HCT116 (cell line): ENCODE measurements at regions not wholly inside any gene's neighbourhood (a gene's known extent, or its start where the extent isn't known, plus 50 kb on each side); places are given as distances from the start of the nearest gene placed in this dataset.

Experiments used
- ATAC-seq: fragments of 200-7000 bp; cut with Tn5 transposase; 2 replicates; pipeline ENCODE4 v1.9.1; 2020; ENCODE audit warnings: mild to moderate bottlenecking, moderate library complexity
- BruUV-seq: library from RNA; stranded (reverse); fragments of 400-500 nt; replicated peaks from 2 replicates; lab custom pipeline; 2021; lab: Mats Ljungman, UMichigan
- CTCF ChIA-PET: fragments of 300-600 bp; sonication (Branson Sonifier 250); formaldehyde crosslinking; loops from one replicate; lab custom pipeline; 2021; ENCODE audit warnings: antibody characterized with exemption; lab: Charles Lee
- POLR2A ChIA-PET: fragments of 300-600, 350-600 bp; sonication (Branson Sonifier 250); formaldehyde crosslinking; loops from one replicate; lab custom pipeline; 2021; ENCODE audit warnings: antibody characterized with exemption; lab: Charles Lee
- RAD21 ChIA-PET, 2 experiments: fragments of 300-600 bp; sonication (Branson Sonifier 250); formaldehyde crosslinking; loops; one replicate each; lab custom pipeline; 2023; ENCODE audit warnings: low total read pairs in 2 of 2; ENCODE audit not compliant: uncharacterized antibody in 2 of 2, unreplicated experiment in 2 of 2, low non-redundant PET in 1 of 2; lab: Charles Lee
- DNase-seq: peaks from one replicate; pipeline ENCODE4 v3.0.0-alpha.2; 2010; ENCODE audit warnings: low read depth, low spot score
- H2AFZ ChIP-seq: fragments of 200-600 bp; shearing (Covaris generic), sonication (generic); 2 replicates; pipeline ENCODE4 v1.6.1; 2017; ENCODE audit warnings: low read depth, mixed run types, mixed read lengths, antibody characterized with exemption, low read length; ENCODE audit not compliant: poor library complexity, severe bottlenecking
- H3K27ac ChIP-seq: 2 replicates; pipeline ENCODE4 v1.5.1; 2012; ENCODE audit warnings: low read depth, low read length
- H3K27me3 ChIP-seq: fragments of 200-600 bp; sonication (generic); 2 replicates; pipeline ENCODE4 v1.6.1; 2016; ENCODE audit warnings: mixed run types, low read length, mixed read lengths; ENCODE audit not compliant: insufficient read depth
- H3K36me3 ChIP-seq, 2 experiments: fragments of 200-500 bp in 1 of 2; fragments of 200-600 bp in 1 of 2; sonication (Bioruptor generic) in 1 of 2; sonication (generic) in 1 of 2; 2 replicates each; pipeline versions ENCODE4 v1.5.1 to v1.6.1; 2014 to 2016; ENCODE audit warnings: low read length in 2 of 2, inconsistent platforms in 1 of 2, mixed read lengths in 1 of 2, mixed run types in 1 of 2; ENCODE audit not compliant: insufficient read depth in 2 of 2, control insufficient read depth in 1 of 2
- H3K4me1 ChIP-seq, 2 experiments: fragments of 200-600 bp in 1 of 2; sonication (generic) in 1 of 2; 2 replicates each; pipeline versions ENCODE4 v1.5.1 to v1.6.1; 2012 to 2017; ENCODE audit warnings: low read length in 2 of 2, inconsistent platforms in 1 of 2, mild to moderate bottlenecking in 1 of 2, mixed read lengths in 1 of 2, mixed run types in 1 of 2, moderate library complexity in 1 of 2; ENCODE audit not compliant: insufficient read depth in 2 of 2, control insufficient read depth in 1 of 2
- H3K4me2 ChIP-seq: fragments of 200-600 bp; sonication (generic); 2 replicates; pipeline ENCODE4 v1.6.1; 2017; ENCODE audit warnings: mixed run types, low read length, mixed read lengths
- H3K4me3 ChIP-seq, 2 experiments: fragments of 200-600 bp in 1 of 2; sonication (generic) in 1 of 2; replicated peaks in 1 of 2; 2 replicates each; pipeline ENCODE4 v1.5.1; 2011 to 2016; ENCODE audit warnings: low read length in 2 of 2, control low read depth in 1 of 2, low read depth in 1 of 2, mild to moderate bottlenecking in 1 of 2, mixed read lengths in 1 of 2, mixed run types in 1 of 2
- H3K79me2 ChIP-seq: fragments of 200-600 bp; sonication (generic); 2 replicates; pipeline ENCODE4 v1.6.1; 2017; ENCODE audit warnings: mild to moderate bottlenecking, mixed run types, low read length, moderate library complexity, mixed read lengths; ENCODE audit not compliant: insufficient read depth
- H3K9ac ChIP-seq: fragments of 200-600 bp; sonication (generic); 2 replicates; pipeline ENCODE4 v1.6.1; 2016; ENCODE audit warnings: low read length, mixed read lengths
- H3K9me2 ChIP-seq: fragments of 200-600 bp; sonication (generic), shearing (Covaris generic); 2 replicates; pipeline ENCODE4 v1.6.1; 2017; ENCODE audit warnings: mixed run types, mild to moderate bottlenecking, moderate library complexity; ENCODE audit not compliant: insufficient read depth
- H3K9me3 ChIP-seq, 2 experiments: fragments of 200-500 bp in 1 of 2; fragments of 200-600 bp in 1 of 2; sonication (Bioruptor generic) in 1 of 2; sonication (generic) in 1 of 2; 2 replicates each; pipeline ENCODE4 v1.6.1; 2014 to 2017; ENCODE audit warnings: low read length in 2 of 2, mixed read lengths in 2 of 2, inconsistent platforms in 1 of 2, low read depth in 1 of 2, mild to moderate bottlenecking in 1 of 2, mixed run types in 1 of 2, moderate library complexity in 1 of 2; ENCODE audit not compliant: control insufficient read depth in 1 of 2, insufficient read depth in 1 of 2
- H4K20me1 ChIP-seq: fragments of 200-600 bp; sonication (generic), shearing (Covaris generic); 2 replicates; pipeline ENCODE4 v1.6.1; 2017; ENCODE audit warnings: mixed run types, mild to moderate bottlenecking, moderate library complexity; ENCODE audit not compliant: insufficient read depth
- ATF3 ChIP-seq: IDR thresholded peaks from 2 replicates; pipeline ENCODE4 v1.6.1; 2012
- CBX3 ChIP-seq: IDR thresholded peaks from 2 replicates; pipeline ENCODE4 v1.6.1; 2012; ENCODE audit warnings: low read depth
- CEBPB ChIP-seq: IDR thresholded peaks from 2 replicates; pipeline ENCODE4 v1.6.1; 2012; ENCODE audit warnings: low read depth
- EGR1 ChIP-seq: IDR thresholded peaks from 2 replicates; pipeline ENCODE4 v1.6.1; 2012; ENCODE audit warnings: low read depth
- ELF1 ChIP-seq: IDR thresholded peaks from 2 replicates; pipeline ENCODE4 v1.6.1; 2012; ENCODE audit warnings: low read depth, borderline replicate concordance
- EZH2 ChIP-seq: fragments of 200-600 bp; sonication (generic); IDR thresholded peaks from 2 replicates; pipeline ENCODE4 v1.6.1; 2017; ENCODE audit warnings: antibody characterized with exemption, mixed run types
- EZH2phosphoT487 ChIP-seq: fragments of 200-600 bp; IDR thresholded peaks from 2 replicates; pipeline ENCODE4 v1.6.1; 2018; ENCODE audit warnings: antibody characterized with exemption, borderline replicate concordance
- JUND ChIP-seq: IDR thresholded peaks from 2 replicates; pipeline ENCODE4 v1.6.1; 2012
- POLR2A ChIP-seq: IDR thresholded peaks from 2 replicates; pipeline ENCODE4 v1.7.0; 2011; ENCODE audit warnings: borderline replicate concordance; ENCODE audit not compliant: insufficient read depth, insufficient read length; ENCODE audit errors: extremely low read depth
- POLR2AphosphoS5 ChIP-seq: IDR thresholded peaks from 2 replicates; pipeline ENCODE4 v1.6.1; 2011; ENCODE audit warnings: mild to moderate bottlenecking, low read depth, low read length, moderate library complexity
- REST ChIP-seq: IDR thresholded peaks from 2 replicates; pipeline ENCODE4 v1.6.1; 2012; ENCODE audit warnings: low read depth
- SP1 ChIP-seq: IDR thresholded peaks from 2 replicates; pipeline ENCODE4 v1.6.1; 2012; ENCODE audit warnings: low read depth
- TCF7L2 ChIP-seq: IDR thresholded peaks from 2 replicates; pipeline ENCODE4 v1.7.0; 2011; ENCODE audit warnings: borderline replicate concordance, inconsistent platforms; ENCODE audit not compliant: insufficient read depth, insufficient read length; ENCODE audit errors: extremely low read depth
- YY1 ChIP-seq: IDR thresholded peaks from 2 replicates; pipeline ENCODE4 v1.6.1; 2011; ENCODE audit warnings: low read length, low read depth, moderate library complexity, mild to moderate bottlenecking; ENCODE audit not compliant: insufficient replicate concordance; ENCODE audit errors: extremely low read depth
- ZBTB33 ChIP-seq: IDR thresholded peaks from 2 replicates; pipeline ENCODE4 v1.6.1; 2011; ENCODE audit warnings: mild to moderate bottlenecking, low read length, moderate library complexity; ENCODE audit not compliant: insufficient replicate concordance; ENCODE audit errors: extremely low read depth
- ZFX ChIP-seq: fragments of 450-650 bp; IDR thresholded peaks from 2 replicates; pipeline ENCODE4 v1.6.1; 2017
- ZNF274 ChIP-seq: fragments of 200-500 bp; sonication (Bioruptor generic); IDR thresholded peaks from 2 replicates; pipeline ENCODE4 v1.6.1; 2014; ENCODE audit warnings: mild to moderate bottlenecking, low read depth, low read length, inconsistent platforms
- intact Hi-C: fragments of 100-400 bp; cut with micrococcal nuclease; formaldehyde crosslinking; loops from 2 replicates; pipeline ENCODE4 v1.10.0; 2022
- TF ChIP-seq, protein P1 (sequence below): IDR thresholded peaks from 2 replicates; pipeline ENCODE4 v1.6.1; 2012

DNA sequence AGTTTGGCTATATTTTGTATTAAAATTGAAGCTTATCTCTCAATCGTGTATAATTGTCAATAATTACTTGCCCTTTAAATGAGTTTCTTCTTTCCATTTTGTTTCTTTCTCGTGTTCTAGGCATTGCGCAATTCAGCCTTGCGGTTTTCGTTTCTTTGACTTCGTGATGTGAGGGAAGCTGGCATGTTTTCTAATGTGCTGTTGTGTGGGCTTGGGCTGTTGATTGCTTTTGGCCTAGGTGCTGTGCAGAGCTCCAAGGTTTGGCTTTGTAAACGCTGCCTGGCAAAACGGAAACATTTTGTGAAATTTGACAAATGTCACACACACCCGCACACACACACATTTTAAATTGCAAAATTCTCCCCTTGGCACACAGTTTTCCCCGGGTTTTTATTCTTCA, 242.6 kb upstream of the TCF4 start (continued):
- TF ChIP-seq EZH2 (no peak), ATF3 (no peak), POLR2A (no peak)

- ChIA-PET POLR2A (no interaction called here), RAD21 (no interaction called here), CTCF (no interaction called here)
- Histone ChIP-seq H3K9ac (no peak overlapping the region), H3K9me3 (peaks cover 19 to 26% of the 10 kb centered on the region in 2 experiments; a peak in 2 of 4 replicates), H3K36me3 (no peaks in the 10 kb centered on the region), H3K79me2 (no peaks in the 10 kb centered on the region), H3K9me2 (no peaks in the 10 kb centered on the region), H3K27me3 (no peaks in the 10 kb centered on the region), H2AFZ (no peak overlapping the region), H3K4me1 (no peaks in the 10 kb centered on the region), H3K4me3 (no peak overlapping the region), H3K27ac (no peak overlapping the region), H3K4me2 (no peak overlapping the region), H4K20me1 (no peaks in the 10 kb centered on the region)
- no peak for ATAC-seq
- intact Hi-C loops, result no loop called here
- DNase-seq, result no peak
- BruUV-seq, result no TSS peak
- TF ChIP-seq ZNF274 (no peak), ZFX (no peak), CEBPB (no peak), POLR2AphosphoS5 (no peak), EZH2phosphoT487 (no peak), ELF1 (no peak), TCF7L2 (no peak), ZBTB33 (no peak), REST (no peak), SP1 (no peak), JUND (no peak), EGR1 (no peak), CBX3 (no peak), ATF3 (no peak), YY1 (no peak)
- TF ChIP-seq, protein P1, sequence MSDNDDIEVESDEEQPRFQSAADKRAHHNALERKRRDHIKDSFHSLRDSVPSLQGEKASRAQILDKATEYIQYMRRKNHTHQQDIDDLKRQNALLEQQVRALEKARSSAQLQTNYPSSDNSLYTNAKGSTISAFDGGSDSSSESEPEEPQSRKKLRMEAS, result no peak
These were observed 233.2 kb upstream of the TCF4 start for GRCh38 chr18:55821219-55821618.
